ENCODE measurements at regions not wholly inside any gene's neighbourhood (a gene's known extent, or its start where the extent isn't known, plus 50 kb on each side); places are given as distances from the start of the nearest gene placed in this dataset.
A peak's percentile ranks its signal among the peaks of the same experiment; 100 is the strongest.

GRCh38 chr17:5789528-5789927, 205.2 kb upstream of the NLRP1 start:
- DNase-seq = no peak

DNA sequence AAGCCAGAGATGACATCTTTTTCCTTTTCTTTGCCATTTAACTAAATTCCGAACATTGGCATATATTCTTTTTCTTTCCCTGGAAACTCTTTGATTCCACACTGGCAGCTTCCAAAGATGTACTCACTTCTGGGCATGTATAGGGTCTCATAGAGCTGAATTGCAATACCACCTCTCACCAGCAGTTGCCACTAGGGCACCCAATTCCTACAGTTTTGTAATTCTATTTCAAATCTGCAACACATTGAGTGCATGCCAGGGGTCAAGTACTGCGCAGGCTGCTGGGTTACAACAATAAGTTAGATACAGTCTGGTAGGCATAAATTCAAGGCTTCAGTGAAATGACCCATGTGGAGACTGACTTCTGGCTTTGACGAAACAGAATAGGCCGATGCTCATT, 208.8 kb upstream of the NLRP1 start:
- DNase-seq = no peak

DNA sequence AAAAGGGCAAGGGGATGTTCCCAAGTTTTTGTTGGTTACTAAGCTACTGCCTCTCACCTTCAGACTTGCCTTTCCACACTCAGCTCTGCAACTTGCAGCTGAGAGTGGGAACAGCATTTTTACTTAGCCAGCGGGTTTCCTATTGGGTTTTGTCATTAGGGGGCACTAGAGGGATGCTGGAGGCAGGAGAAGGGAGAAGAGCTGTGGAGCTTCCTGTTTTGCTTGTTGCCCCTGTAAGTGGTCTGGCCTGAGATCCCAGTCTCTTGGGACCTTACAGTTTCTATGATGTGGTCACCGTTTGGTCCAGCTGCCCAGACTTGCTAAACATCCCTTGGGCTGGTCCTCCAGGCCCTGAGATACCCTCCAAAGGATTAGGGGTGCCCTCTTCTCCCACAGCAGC, 209.6 kb upstream of the NLRP1 start:
- no peak for DNase-seq

DNA sequence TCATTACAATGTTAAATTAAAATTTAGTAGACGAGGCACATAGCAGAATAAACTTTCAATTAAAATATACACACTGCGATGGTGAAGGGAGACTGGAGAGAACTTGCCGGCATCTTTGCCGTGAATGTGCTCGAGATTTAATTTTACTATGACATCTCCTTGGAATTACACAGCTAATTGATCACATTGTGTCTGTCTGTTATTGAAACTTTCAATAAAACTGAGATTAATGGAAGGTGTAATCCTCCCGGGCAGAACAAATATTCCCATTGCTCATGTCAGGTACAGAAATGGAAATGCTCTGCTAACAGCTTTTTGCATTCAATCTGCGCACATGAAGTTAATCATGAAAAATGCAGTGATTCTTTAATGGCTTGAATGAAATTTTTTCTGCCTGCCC, 210.1 kb upstream of the NLRP1 start:
- DNase-seq = no peak

DNA sequence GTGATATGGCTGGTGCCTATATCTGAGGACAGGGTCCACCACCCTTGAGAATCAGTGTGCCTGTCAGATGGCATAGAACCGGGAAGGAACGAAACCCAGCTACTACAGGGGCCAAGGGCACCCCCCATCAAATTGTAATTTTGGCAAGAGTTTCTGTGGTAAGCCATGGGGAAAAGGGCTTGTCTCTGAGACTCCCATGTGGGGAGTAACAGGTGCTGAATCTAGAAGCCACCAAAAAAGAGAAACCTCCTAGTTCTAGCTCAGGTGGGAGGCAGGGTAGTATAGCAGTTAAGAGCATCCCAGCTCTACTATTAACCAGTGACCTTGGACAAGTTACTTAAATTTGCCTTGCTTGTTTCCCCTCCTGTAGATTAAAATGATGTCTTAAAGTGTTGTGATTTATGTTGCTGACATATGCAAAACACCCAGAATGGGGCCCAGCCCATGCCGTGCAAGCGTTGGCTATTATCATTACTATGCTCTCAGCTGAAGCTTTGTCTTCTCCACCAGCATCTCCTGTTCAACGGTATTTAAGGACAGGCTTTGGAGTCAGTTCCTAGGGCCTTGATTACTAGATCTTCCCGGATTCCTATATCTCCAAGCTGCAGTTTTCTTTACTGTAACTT, 210.7 kb upstream of the NLRP1 start:
- no peak for DNase-seq

- no peak for DNase-seq
Measured at GRCh38 chr17:5797447-5798050, 213.2 kb upstream of the NLRP1 start.

GRCh38 chr17:5798094-5798493, 213.8 kb upstream of the NLRP1 start:
- no peak for DNase-seq

- DNase-seq = no peak
Measured at GRCh38 chr17:5800131-5800530, 215.8 kb upstream of the NLRP1 start.

GRCh38 chr17:5800646-5801045, 216.3 kb upstream of the NLRP1 start:
- no peak for DNase-seq

DNA sequence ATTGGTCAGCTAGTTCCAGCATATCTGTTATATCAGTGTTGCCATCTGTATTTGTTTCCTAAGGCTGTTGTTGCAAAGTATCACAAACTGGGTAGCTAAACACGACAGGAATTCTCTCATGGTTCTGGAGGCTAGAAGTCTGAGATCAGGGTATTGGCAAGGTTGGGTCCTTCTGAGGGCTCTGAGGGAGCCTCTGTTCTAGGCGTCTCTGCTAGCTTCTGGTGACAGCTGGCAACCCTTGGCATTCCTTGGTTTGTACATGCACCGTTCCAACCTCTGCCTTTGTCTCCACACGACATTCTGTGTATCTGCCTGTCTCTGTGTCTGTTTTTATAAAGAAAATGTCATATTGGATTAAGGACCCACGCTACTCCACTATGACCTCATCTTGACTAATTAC, 219.9 kb upstream of the NLRP1 start:
- no peak for DNase-seq

DNA sequence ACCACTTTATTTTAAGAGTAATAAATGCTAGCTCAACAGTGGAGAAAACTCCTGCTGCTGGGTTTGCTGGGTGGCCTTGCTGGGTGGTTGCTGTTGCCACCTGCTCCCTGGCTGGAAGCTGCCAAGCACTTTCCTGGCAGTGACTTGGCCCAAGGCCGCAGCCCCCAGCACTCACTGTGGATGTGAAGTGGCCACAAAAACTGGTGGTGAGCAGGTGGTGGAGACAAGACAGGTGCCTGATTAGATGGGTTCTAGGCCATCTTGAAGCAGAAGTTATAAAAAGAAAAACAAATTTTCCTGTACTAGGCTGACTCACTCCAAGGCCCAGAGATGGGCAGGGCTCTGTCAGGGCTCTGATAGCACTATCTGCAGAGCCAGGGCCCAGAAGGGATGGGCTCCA, 224.7 kb upstream of the NLRP1 start:
- no peak for DNase-seq

DNA sequence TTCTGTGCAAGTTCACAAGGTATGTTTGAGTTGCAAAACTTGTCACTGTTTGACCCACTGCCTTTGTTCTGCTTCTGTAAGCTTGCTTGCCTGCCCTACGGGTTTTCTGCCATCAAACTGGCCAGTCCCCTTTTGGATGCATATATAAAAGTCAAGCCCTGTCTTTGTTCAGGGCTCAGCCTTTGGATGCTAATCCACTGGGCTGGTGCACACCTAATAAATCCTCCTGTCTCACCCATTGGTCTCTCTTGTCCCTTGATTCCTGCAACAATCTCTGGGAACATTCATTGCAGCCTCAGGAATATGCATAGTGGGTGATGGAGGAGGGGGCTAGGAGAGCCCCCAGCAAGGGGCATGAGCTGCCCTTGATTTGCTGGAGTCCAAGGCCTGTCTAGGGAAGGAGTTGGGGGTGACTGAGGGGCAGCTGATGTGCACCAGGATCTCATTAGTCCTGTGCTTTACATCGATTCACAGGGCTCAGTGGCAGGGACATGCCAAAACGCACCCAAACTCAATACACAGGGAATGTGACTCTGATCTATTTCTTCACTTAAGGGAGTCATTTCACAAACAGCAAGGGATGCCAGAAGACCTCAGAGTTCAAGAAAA, 225.4 kb upstream of the NLRP1 start:
- no peak for DNase-seq

GRCh38 chr17:5812590-5812989, 228.3 kb upstream of the NLRP1 start:
- DNase-seq = no peak

DNA sequence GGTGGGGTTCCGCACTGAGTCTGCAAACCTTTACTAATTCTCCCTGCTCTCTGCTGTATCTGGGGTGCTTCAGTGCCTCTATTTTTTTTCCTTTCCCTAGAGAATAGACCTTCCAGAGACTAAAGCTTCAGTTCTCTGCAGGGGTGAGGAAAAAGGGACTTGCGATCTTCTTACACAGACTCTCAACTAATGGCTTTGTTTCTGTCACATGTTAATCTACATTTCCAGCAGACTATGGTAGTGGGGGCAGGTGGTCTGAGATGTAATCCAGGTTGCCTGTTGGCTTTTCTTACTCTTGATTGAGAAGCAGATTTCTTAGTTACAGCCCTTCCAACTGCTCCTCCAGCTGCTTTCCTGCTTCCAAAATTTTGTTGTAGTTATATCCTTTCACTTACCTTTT, 229.0 kb upstream of the NLRP1 start:
- DNase-seq = no peak

GRCh38 chr17:5815396-5815795, 231.1 kb upstream of the NLRP1 start:
- no peak for DNase-seq

DNA sequence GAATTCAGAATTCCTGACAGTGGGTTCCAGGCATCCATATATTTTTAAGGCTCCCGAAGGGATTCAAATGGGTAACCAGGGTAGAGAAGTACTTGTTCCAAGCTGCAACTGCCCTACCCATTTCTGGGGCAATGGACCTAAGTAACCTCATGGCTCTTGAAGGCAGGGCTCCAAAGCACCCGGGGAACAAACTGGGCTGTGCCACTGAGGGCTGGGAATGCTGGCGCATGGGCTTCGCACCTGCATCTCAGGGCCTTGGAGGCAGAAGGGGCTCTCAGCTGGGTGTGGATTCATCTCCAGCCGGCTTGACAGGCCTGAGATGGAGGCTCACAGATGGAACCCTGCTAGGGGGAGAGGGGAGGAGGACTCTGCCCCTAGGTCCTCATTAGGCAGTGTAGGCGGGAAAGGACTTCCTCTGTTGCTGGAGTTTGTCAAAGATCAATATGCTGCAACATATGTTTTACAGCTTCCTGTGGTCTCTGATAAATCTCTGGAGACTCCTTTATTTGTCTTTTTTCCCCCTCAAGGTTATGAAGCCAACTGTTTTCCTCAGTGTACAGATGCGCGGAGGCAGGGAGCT, 232.3 kb upstream of the NLRP1 start:
- no peak for DNase-seq

DNA sequence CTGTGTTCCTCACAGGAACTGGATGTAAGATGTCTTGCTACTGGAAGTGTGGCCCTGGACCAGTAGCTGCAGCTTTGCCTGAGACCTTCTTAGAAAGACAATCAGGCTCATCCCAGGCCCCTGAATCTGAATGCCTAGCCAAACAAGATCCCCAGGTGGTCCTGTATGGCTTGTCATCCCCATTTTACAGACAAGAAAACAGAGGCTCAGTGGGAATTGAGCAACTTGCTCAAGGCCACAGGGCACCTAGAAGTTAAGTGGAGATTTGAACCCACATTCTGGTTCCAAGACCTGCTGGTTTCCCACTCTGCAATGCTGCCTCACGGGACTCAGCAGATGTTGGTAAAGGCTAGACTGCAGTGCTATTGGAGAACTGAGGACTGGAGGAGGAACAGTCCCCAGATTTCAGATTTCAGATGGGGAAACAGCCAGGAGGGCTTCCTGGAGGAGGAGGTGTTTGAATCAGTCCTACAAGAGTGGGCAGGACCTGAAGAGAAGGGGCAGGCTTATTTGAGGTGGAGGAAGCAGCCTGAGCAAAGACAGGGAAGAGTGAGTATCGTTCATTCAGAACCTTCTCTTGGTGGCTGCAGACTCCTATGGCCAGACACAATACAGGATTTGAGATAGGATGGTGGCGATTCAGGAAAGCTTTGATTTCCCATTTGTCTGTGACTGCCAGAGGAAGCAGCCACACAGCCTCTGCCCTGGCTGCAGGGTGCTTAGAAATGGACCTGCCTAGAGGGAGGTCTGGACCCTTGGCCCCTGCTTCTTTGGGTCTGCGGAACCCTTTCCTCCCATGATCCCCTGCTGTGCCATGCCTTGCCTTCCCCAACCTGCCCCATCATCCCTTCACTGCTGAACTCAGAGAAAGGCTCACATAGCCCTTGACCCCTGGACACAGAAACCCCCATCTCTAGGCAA, 233.4 kb upstream of the NLRP1 start:
- DNase-seq = no peak

DNA sequence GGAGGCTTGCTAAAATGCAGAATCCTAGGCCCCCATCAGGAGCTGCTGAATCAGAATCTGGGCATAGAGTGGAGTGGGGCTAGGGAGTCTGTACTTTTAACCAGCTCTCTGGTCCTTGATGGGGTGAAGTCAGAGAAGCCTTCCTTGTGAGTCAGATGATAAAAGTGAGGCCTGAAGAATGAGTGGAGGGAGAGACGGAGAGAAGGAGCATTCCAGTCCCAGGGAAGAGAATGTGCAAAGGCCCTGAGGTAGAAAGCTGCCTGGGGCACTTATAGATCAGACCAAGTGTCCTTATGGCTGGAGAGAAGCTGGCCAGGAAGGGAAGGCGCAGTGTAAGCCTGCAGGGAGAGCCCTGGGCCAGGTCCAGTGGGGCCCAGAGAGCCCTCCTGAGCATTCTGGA, 235.1 kb upstream of the NLRP1 start:
- no peak for DNase-seq

DNA sequence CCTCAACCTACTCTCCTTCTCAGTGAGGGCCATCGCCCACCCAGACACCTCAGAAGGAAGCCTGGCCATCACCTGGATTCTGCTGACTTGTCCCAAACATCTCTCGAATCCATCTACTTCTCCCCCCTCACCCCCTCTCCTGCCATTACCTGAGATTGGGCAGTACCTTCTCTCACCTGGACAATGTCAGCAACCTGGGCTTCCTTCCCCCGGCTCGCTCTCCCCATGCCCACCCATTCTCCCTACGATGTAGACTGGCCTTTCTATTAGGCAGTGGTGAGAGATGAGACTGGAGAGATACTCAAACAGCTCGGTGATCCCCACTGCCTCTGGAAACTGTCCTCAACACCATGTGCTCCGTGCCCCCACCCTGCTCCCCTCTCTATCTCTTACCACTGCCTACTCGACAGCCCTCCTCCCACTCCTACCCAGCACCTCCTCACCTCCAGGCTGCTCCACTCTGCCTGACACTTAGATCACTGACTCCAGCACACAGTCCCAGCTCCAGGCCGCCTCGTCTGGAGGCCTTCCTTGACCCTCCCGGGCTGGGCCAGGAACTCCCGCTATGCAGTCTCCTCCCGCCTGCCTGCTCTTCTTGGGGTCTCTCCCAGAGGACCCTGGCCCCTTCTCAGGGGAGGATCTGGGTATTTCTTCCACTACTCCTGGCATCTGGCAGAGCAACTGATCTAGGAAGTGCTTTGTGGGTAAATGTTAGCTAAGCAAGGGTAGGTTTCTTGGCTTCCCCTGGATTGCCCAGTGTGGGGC, 235.8 kb upstream of the NLRP1 start:
- DNase-seq = no peak

- DNase-seq = peak; percentile 32
Measured at GRCh38 chr17:5820721-5821456, 236.6 kb upstream of the NLRP1 start.

DNA sequence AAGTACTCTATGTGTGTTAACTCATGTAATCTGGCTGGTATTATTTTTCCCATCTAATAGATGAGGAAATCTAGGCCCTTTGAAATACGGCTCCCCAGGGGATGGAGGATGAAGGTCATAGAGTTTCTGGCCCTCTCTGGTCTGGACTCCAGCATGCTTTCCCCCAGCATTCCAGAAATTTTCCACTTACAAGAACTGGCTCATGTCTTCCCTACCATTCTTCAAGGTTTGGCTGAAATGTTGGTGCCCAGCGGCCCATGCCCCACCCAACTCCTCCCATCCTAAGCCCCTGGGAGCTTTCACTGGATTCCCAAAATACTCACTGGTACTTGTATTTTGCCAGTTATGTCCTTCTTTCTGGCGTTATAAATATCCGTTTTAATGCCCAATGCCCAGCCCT, 237.5 kb upstream of the NLRP1 start:
- no peak for DNase-seq
